ENCODE measurements at regions not wholly inside any gene's neighbourhood (a gene's known extent, or its start where the extent isn't known, plus 50 kb on each side); places are given as distances from the start of the nearest gene placed in this dataset.
A peak's percentile ranks its signal among the peaks of the same experiment; 100 is the strongest.
"Not testable (repeated sequence)": the region's sequence is repeated elsewhere in the genome, so short reads cannot be mapped to it uniquely, and the experiment has no call there.

DNA sequence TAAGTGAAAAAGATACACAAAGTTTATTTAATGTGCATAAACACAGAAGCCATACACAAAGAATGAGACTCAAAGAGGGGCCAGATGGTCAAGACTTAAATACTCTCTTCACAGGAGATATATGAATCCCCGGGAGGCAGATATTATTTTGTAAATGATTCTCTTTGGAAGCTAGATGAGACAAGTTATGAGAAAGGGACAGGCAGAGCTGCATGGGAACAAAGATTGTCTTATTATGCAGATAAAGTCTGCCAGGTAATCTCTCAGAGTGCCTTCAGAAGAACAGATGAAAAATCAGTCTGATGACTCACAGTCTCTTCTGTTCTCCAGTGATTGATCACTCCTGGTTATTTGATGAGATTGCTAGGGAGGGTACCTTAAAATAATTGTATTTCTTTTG, 89.0 kb downstream of the NAF1 start:
- peak; percentile 51 for DNase-seq

DNA sequence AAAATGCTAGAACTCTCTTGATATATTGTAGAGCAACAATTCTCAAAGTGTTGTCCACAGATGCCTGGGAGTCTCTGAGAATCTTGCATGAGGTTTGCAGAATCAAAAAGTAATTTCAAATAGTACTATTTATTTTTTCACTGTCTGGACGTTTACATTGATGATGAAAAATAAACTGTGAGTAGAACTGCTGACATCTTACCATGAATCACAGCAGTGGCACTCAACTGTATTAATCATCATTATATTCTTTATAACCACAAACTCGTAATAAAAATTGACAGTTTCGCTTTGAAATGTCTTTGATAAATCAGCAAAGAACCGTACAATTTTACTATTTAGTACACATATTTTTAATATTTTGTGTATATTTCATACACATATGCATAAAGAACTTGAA, 94.5 kb downstream of the NAF1 start:
- DNase-seq: no peak

DNA sequence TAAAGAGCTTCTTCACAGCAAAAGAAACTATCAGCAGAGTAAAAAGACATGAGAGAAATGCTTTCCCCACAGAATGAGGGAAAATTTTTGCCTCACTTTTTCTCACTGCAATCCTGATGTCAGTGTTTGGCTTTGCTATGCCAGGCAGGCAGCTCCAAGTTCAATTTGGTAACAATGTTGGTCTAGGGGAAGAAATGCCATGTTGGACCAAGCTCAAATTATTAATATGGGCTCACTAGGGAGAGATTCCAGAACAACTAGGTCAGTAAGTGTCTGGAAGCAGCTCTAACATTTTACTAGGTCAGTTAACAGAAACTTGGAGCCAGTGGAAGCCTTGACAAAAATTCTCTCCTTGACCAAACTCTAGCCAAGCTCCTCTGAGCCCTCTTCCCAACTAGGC, 95.4 kb downstream of the NAF1 start:
- no peak for DNase-seq

DNA sequence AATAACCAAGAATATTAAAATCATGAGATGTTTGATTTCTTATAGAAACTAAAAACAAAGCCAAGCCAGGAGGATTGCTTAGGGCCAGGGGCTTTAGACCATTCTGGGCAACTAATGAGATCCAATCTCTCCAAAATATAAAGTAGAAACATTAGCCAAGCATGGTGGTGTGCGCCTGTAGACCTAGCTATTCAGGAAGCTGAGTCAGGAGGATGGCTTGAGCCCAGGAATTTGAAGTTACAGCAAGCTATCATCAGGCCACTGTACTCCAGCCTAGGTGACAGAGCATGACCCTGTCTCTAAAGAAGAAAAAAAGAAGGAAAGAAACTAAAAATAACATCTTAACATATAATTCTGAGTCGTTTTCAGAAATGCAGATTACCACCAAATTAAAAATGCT, 96.7 kb downstream of the NAF1 start:
- no peak for DNase-seq

DNA sequence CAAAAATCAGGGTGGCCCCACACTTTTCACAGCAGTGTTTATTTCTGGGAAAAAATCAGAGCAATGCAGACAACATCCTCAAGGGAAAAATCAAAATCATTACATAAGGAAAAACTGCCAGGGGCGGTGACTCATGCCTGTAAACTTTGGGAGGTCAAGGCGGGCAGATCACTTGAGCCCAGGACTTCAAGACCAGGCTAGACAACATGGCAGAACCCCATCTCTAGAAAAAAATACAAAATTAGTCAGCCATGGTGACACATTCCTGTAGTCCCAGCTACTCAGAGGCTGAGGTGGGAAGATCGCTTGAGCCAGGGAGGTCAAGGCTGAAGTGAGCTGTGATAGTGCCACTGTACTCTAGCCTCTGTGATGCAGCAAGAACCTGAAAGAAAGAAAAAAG, 102.8 kb downstream of the NAF1 start:
- DNase-seq: no peak

DNA sequence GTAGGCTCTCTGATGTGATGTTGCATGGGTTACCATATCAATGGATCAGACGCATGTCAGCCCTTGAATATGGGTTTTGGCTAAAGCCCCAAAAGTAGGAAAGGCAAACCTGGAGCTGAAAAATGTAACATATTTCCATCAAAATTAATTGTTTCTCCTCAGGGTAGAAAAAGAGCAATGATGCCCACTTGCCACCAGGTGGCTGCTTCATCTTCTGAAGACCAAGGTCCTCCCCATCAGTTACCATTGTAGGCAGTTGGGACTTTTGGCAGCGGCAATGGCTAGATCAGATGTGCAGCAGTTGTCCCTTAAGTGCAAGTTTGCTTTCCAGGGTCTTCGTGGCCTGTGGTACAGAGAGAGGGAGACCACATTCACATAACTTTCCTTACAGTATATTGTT, 118.2 kb downstream of the NAF1 start:
- peak; percentile 63 for DNase-seq

DNA sequence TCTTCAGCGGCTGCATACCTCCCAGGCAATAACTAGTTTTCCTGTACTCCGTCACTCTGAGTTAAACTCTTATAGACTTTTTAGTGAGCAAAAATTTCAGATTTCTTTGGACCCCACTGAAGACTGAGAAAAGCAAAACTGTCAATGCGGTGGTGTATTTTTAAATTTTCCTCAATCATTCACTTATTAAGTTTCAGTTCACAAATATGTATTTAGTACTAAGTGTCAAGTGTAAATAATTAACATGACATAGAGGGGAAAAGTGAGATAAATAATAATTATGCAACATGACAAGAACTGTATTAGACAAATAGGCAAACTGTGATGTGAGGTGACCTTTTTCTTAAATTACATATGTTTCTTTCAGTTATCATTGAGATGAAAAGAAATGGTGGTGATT, 124.4 kb downstream of the NAF1 start:
- DNase-seq: no peak

DNA sequence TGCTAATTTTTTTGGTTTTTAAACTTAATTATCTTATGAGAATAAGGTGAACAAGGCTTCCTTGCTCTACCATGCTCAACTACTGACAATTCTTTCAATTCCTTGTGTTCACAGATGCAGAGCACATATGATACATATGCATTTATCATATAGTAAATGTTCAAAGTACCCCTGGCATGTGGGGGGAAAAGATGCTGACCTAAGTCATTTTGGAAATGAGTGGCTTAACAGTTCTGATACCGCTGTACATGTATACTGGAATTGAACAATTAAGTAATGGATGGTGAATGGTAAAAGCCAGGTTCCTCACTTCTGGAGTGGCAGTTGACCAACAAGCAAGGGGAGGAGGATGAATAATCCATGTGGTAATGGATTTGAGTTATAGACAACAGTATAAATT, 149.6 kb downstream of the NAF1 start:
- no peak for DNase-seq

DNA sequence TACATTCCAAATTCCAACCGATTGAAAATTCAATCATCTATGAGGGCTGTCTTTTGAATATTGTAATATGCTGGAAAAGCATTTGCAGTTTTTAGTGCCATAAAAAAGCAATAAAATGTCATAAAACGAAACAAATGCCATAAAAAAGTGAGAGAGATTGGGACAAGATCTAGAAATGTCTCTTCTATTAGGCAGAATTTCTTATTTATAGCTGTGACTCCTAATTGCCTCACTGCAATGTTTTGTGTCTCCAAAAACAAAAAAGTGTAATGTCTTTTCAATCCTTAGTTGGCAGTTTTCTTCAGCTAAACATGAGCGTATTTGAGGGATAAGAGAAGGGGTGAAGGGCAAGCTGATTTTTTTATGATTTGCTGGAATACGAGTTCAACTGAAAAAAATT, 153.9 kb downstream of the NAF1 start:
- no peak for DNase-seq

DNA sequence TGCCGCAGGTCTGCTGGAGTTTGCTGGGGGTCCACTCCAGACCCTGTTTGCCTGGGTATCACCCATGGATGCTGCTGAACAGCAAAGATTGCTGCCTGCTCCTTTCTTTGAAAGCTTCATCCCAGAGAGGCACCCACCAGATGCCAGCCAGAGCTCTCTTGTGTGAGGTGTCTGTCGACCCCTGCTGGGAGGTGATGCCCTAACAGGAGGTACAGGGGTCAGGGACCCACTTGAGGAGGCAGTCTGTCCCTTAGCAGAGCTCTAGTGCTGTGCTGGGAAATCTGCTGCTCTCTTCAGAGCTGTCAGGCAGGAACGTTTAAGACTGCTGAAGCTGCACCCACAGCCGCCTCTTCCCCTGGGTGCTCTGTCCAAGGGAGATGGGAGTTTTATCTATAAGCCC, 162.7 kb downstream of the NAF1 start:
- peak; percentile 5 for DNase-seq

DNA sequence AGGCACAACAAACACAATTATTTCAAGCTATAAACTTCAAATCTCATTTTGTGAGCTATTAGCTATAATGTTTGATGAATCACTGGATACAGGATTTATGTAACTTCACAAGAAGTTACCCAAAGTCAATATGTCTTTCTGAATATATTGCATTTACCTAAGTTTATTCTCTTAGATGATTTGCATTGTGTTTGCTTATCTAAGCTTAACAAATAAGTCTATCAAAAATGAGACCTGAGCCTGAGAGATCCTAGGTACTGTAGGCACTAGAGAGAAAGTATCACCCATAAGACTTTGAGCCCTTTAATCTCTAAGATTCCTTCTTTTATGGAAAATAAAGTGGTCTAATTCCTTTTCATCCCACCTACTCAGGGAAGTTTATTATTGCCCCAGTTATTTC, 178.2 kb downstream of the NAF1 start:
- no peak for DNase-seq

DNA sequence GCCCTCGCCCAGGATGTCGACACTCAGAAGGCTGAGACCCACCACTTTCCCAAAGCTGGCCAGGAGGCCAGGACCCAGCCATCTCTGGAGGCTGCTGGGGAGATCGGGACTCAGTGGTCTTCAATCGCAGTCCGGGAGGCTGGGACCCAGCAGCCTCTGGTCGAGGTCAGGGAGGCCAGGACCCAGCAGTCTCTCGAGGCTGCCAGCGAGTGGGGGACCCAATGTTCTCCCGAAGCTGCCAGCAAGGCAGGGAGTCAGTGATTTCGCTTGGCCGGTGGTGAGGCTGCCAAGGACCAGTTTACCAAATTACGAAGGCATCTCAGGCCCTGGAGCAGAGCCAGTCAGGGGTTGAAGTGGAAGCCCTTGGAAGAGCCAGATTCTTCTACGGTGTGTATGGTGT, 181.6 kb downstream of the NAF1 start:
- no peak for DNase-seq

DNA sequence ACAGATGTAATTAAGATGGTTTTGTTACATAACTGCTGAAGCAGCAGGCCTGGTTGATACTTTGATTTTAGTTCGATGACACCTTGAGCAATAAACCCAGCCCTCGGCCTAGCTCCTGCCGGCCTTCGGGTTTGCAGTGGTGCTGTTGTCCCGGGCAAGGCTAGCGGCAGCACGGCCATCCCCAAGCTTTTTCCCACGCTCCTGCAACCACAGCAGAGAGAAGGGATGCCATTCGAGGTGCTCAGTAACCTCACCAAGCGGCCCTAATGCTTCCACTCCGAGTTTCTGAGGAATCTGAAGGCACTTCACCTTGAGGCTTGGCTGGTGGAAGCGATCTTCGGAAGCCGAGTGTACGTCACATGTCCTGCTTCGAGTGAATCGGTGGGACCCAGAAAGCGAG, 182.1 kb downstream of the NAF1 start:
- DNase-seq: no peak

DNA sequence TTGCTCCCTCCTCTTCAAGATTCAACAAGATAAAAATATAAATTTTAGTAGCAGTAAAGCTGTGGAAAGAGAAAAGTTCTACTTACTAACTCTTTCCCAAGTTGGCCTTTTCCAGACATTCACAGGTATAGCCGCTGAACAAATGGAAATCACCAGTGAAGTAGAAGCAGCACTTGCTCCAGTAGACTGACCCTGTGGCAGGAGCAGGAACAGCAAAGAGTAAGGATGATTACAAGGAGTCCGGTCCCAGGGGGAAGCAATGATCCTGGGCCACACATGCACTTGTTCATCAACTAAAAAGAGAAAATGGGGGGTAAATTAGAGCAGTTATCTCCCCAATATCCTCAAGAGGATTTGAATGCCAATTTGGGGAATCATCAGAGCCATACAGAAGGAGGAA, 184.9 kb downstream of the NAF1 start:
- DNase-seq: no peak

DNA sequence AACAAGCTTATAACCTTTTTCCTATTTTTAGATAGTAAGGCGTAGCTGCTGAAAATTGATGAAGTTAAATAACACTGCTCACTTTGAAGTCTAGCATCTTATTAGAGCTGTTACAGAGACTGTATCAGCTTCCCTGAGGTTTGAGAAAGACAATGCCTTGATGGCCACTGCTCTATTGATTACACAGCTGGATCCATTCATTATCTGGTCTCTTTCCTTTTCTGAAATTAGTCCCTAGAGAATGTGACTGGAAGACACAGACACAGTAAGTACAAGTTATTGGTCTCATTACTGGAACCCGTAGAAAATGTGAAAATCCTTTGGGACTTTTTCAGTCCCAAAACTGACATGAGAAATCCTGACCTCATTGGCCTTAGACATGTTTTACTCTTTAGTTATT, 188.3 kb downstream of the NAF1 start:
- no peak for DNase-seq

DNA sequence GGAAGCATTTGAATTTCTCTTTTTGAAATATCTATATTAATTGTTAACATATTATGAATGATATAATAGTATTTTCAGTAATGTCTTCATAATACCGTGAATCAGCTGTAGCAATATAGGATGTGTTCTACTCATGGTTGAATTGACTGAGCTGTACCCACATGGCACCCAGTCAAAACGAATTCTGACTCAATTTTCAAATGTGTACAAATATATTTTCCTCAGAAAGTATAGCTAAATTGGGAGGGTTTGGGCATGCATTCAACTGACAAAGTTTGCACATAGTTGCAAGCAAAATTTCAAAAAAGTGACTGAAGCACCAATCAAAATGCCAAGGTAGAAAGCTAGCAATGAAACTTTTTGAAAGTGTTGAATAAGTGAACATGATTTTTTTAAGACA, 188.9 kb downstream of the NAF1 start:
- no peak for DNase-seq

DNA sequence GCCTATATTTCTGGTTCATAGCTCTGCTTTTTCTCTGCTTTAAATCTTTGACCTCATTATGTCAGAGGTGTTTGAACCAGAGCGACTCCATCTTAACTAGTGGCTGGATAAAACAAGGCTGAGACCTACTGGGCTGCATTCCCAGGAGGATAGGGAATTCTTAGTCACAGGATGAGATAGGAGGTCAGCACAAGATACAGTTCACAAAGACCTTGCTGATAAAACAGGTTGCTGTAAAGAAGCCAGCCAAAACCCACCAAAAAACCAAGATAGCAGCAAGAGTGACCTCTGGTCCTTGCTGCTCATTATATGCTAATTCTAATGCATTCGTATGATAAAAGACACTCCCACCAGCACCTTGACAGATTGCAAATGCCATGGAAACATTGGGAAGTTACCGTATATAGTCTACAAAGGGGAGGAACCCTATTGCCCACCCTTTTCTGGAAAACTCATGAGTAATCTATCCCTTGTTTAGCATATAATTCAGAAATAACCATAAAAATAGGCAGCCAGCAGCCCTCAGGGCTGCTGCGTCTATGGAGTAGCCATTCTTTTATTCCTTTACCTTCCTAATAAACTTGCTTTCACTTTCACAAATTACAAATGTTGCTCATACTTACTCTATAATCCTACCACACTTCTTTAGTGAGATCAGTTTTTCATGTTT, 193.9 kb downstream of the NAF1 start:
- no peak for DNase-seq

DNA sequence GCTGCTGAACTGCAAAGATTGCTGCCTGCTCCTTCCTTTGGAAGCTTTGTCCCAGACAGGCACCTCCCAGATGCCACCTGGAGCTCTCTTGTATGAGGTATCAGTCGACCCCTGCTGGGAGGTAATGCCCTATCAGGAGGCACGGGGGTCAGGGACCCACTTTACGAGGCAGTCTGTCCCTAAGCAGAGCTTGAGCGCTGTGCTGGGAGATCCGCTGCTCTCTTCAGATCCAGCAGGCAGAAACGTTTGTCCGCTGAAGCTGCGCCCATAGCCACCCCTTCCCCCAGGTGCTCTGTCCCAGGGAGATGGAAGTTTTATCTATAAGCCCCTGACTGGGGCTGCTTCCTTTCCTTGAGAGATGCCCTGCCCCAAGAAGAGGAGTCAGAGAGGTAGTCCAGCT, 197.5 kb downstream of the NAF1 start:
- no peak for DNase-seq

DNA sequence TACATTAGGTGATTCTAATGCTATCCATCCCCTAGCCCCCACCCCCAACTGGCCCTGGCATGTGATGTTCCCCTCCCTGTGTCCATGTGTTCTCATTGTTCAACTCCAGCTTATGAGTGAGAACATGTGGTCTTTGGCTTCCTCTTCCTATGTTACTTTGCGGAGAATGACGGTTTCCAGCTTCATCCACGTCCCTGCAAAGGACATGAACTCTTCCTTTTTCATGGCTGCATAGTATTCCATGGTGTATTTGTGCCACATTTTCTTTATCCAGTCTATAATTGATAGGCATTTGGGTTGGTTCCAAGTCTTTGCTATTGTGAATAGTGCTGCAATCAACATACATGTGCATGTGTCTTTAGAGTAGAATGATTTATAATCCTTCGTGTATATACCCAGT, 200.7 kb downstream of the NAF1 start:
- DNase-seq: not testable (repeated sequence)

DNA sequence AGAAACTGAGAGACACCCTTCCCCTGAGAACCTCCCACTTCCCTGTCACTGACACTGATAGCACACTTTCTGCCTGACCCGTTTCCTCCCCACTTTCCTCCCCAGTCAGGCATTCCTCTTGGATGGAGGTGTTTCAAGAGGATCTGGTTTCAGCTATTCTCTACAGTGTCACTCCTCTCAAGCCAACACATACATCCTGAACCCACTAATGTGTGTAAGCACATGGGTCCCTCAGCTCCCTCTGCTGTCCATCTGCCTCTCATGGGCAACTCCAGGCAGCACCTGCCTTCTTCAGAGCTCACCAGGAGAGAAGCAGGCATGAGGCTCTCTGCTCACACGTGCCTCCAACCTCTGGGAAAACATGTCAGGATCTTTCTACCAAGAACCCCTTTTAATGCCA, 207.6 kb downstream of the NAF1 start:
- peak; percentile 50 for DNase-seq

DNA sequence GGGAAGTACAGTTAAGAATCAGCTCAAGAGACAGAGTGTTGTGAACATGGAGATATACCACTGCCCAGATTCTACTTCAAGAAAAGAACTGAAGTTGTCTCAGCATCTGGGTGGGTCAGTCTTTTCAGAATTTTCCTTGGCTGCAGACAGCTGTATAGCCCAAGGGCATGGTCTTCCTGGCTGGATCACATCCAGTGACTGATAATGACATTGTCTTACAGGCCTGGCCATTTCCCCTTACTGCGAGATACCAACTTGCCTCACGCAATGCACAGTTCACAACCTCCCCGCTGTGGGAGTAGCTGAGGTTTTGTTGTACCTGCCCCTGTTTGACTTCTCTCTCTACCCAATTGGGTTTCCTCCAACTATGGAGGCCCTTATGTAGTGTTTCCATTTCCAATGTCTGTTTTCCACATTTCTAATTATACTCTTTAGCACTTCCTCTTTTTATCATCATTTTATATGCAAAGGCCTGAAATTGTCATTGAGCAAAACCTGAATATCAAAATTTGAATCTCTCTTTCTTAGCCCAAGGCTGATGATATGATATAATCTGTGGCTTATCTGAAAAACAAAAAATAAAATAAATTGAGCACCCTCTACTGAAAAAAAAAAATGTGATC, 209.1 kb downstream of the NAF1 start:
- DNase-seq: no peak

DNA sequence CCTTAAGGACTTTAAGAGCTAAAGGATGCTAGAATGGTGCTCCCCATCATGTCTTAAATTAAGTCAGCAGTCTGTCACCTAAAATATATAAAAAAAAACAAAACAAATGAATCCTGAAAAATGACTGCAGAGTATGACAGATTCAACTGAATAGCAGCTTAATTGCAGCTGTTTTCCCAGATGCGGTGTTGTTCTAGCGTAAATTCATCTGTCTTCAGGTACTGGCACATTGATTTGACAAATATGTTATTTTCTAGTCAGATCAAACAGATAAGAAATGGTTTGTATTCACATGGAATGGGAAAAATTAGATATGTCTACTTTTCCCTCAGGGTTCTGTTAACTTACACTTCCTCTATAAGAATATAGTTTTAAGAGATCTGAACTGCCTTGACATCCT, 211.7 kb downstream of the NAF1 start:
- DNase-seq: no peak

DNA sequence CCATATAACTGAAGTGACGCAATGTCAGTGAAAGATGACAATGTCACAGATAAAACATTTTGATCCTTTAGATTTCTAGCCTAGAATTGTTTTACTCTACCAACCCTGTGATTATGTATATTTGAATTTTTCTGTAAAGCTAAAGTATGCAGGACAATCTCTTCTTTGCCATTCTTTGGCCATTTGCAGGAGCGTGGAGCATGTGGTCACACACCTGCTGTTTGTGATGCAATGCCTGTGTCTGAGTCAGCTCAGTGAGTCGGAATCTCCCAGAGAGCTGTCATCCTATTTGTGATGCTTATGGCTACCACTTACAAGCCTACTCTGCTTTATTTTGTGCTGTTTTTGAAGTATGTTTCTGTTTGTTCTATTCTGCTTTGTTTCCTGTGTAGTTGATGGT, 214.5 kb downstream of the NAF1 start:
- DNase-seq: no peak

DNA sequence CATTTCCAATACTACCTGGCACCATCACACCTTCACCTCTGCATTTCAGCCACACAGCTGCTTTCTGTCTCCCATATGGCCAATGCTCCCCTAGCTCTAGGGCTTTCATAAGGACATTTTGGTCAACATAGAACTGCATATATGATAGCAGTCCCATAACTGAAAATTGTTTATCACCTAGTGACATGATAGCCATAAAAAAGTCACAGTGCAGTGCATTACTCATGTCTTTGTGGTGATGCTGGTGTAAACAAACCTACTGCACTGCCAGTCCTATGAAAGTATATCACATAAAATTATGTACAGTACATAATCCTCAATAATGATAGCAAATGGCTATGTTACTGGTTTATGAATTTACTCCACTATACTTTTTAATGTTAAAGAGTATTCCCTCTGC, 221.0 kb downstream of the NAF1 start:
- DNase-seq: no peak

DNA sequence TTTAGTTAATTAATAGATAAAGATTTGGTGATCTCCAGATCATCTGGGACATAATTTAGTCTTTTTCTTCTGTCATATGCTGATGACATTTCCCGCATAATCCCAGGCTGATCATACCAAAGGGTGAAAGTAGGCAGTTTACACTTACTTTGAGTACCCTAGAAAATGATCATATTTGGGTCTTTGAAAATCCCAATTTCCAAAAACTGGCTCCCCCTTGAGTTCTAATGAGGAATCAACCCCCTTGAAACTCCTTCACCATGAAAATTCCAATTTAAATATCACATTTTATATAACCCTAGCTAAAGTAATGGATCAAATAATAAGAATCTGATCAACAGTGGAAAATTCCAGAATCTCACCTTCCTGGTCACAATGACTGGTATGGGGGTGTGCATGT, 223.4 kb downstream of the NAF1 start:
- no peak for DNase-seq
